GM12878 (cell line): ENCODE measurements at regions not wholly inside any gene's neighbourhood (a gene's known extent, or its start where the extent isn't known, plus 50 kb on each side); places are given as distances from the start of the nearest gene placed in this dataset.

ENCODE experiments used
- ATAC-seq: fragments of 200-7000 bp; cut with Tn5 transposase; 3 replicates; pipeline ENCODE4 v1.9.1; 2020; ENCODE audit warnings: mild to moderate bottlenecking, moderate library complexity
- BruUV-seq: library from RNA; stranded (reverse); fragments of 400-500 nt; replicated peaks from 2 replicates; lab custom pipeline; 2021; lab: Mats Ljungman, UMichigan
- CTCF ChIA-PET: fragments of 300-600 bp; sonication (Branson Sonifier 250); formaldehyde crosslinking; extraction: SDS; loops from one replicate; lab custom pipeline; 2021; ENCODE audit warnings: inconsistent platforms; lab: Yijun Ruan, JAX
- POLR2A ChIA-PET: fragments of 350-600 bp; formaldehyde crosslinking; extraction: SDS; loops from one replicate; lab custom pipeline; 2021; ENCODE audit warnings: inconsistent platforms; lab: Charles Lee
- RAD21 ChIA-PET: fragments of 300-600 bp; sonication (Branson Sonifier 250); formaldehyde crosslinking; loops from one replicate; lab custom pipeline; 2023; ENCODE audit warnings: antibody characterized with exemption; ENCODE audit not compliant: unreplicated experiment; lab: Charles Lee
- SMC1A ChIA-PET: fragments of 300-600 bp; sonication (Branson Sonifier 250); formaldehyde crosslinking; loops from one replicate; lab custom pipeline; 2023; ENCODE audit not compliant: unreplicated experiment, uncharacterized antibody; lab: Charles Lee
- DNase-seq: peaks from one replicate; pipeline ENCODE4 v3.0.0-alpha.2; 2011; ENCODE audit warnings: low read depth, low spot score
- FAIRE-seq: peaks from 3 replicates; lab custom pipeline; 2011; peaks lifted over from hg19 to GRCh38; lab: Jason Lieb, UNC
- H2AFZ ChIP-seq: 2 replicates; pipeline ENCODE4 v1.6.0; 2011; ENCODE audit warnings: low read depth, low read length, control low read depth; ENCODE audit not compliant: control insufficient read depth
- H3K27ac ChIP-seq: 2 replicates; pipeline ENCODE4 v1.5.1; 2011; ENCODE audit warnings: control low read depth; ENCODE audit not compliant: control insufficient read depth, insufficient read depth
- H3K27me3 ChIP-seq, 2 experiments: replicated peaks in 1 of 2; 2 replicates each; pipeline versions ENCODE4 v1.6.0 to v1.6.1; 2011; ENCODE audit warnings: low read length in 1 of 2; ENCODE audit not compliant: control insufficient read depth in 2 of 2, insufficient read depth in 2 of 2
- H3K36me3 ChIP-seq, 2 experiments: 2 replicates each; pipeline ENCODE4 v1.5.1; 2011; ENCODE audit warnings: low read length in 1 of 2; ENCODE audit not compliant: control insufficient read depth in 2 of 2, insufficient read depth in 2 of 2
- H3K4me1 ChIP-seq: 2 replicates; pipeline ENCODE4 v1.6.1; 2011; ENCODE audit warnings: mild to moderate bottlenecking, low read length, moderate library complexity, mixed read lengths; ENCODE audit not compliant: control insufficient read depth, insufficient read depth
- H3K4me2 ChIP-seq: 2 replicates; pipeline ENCODE4 v1.6.0; 2011; ENCODE audit warnings: control low read depth; ENCODE audit not compliant: control insufficient read depth, insufficient read depth
- H3K4me3 ChIP-seq: fragments of 200-600 bp; sonication (generic); 2 replicates; pipeline ENCODE4 v1.5.1; 2016
- H3K79me2 ChIP-seq: 2 replicates; pipeline ENCODE4 v1.6.0; 2011; ENCODE audit warnings: low read length; ENCODE audit not compliant: control insufficient read depth, insufficient read depth
- H3K9ac ChIP-seq: 2 replicates; pipeline ENCODE4 v1.8.0; 2011; ENCODE audit warnings: low read length, control low read depth, mixed read lengths; ENCODE audit not compliant: control insufficient read depth, insufficient read depth
- H3K9me3 ChIP-seq: replicated peaks from 3 replicates; pipeline ENCODE4 v1.5.1; 2011; ENCODE audit warnings: mild to moderate bottlenecking, low read length; ENCODE audit not compliant: control insufficient read depth, insufficient read depth
- H4K20me1 ChIP-seq: 2 replicates; pipeline ENCODE4 v1.6.0; 2011; ENCODE audit not compliant: control insufficient read depth, insufficient read depth
- CBFB ChIP-seq: IDR thresholded peaks from 2 replicates; pipeline ENCODE4 v1.6.1; 2016; ENCODE audit warnings: antibody characterized with exemption, low read depth
- CHD2 ChIP-seq: IDR thresholded peaks from 2 replicates; pipeline ENCODE4 v1.6.1; 2011; ENCODE audit warnings: low read depth, low read length, improper control_type of control experiment, borderline replicate concordance
- CREB1 ChIP-seq: IDR thresholded peaks from 2 replicates; pipeline ENCODE4 v1.6.1; 2012; ENCODE audit warnings: low read depth, mild to moderate bottlenecking, inconsistent platforms
- HDAC2 ChIP-seq: fragments of 200-600 bp; sonication (generic); IDR thresholded peaks from 2 replicates; pipeline ENCODE4 v1.6.1; 2017
- JUND ChIP-seq: IDR thresholded peaks from 2 replicates; pipeline ENCODE4 v1.6.1; 2012; ENCODE audit warnings: low read depth, mild to moderate bottlenecking, low read length, improper control_type of control experiment, moderate library complexity
- KAT2A ChIP-seq: conservative IDR thresholded peaks from 2 replicates; pipeline ENCODE4 v1.6.1; 2011; ENCODE audit warnings: low read depth, low read length; ENCODE audit not compliant: control insufficient read depth
- PAX8 ChIP-seq: fragments of 450-650 bp; IDR thresholded peaks from 2 replicates; pipeline ENCODE4 v1.6.1; 2017; ENCODE audit warnings: mild to moderate bottlenecking, moderate library complexity
- SMAD5 ChIP-seq: IDR thresholded peaks from 2 replicates; pipeline ENCODE4 v1.6.1; 2016; ENCODE audit warnings: antibody characterized with exemption, low read depth
- SMC3 ChIP-seq: IDR thresholded peaks from 2 replicates; pipeline ENCODE4 v1.6.1; 2011; ENCODE audit warnings: low read length, improper control_type of control experiment, borderline replicate concordance
- STAT3 ChIP-seq: IDR thresholded peaks from 2 replicates; pipeline ENCODE4 v1.6.1; 2011; ENCODE audit warnings: low read depth, low read length, improper control_type of control experiment
- TARDBP ChIP-seq: IDR thresholded peaks from 2 replicates; pipeline ENCODE4 v1.6.1; 2016; ENCODE audit warnings: borderline replicate concordance
- WGBS: methylation state at CpG from one replicate; pipeline ENCODE4 v1.1.6; 2016; ENCODE audit warnings: low lambda C conversion rate; ENCODE audit not compliant: insufficient replicate concordance, insufficient coverage; ENCODE audit errors: missing lambda C conversion rate; 5-methylcytosine and 5-hydroxymethylcytosine counted together
- in situ Hi-C: fragments of 300-500 bp; cut with MboI; formaldehyde crosslinking; loops from 9 replicates; pipeline ENCODE4 v1.14.3; 2018; ENCODE audit warnings: mixed read lengths
- intact Hi-C: fragments of 100-400 bp; cut with micrococcal nuclease; formaldehyde crosslinking; loops from one replicate; pipeline ENCODE4 v1.14.2; 2022; ENCODE audit not compliant: unreplicated experiment
- TF ChIP-seq, protein P1 (sequence below): fragments of 450-650 bp; IDR thresholded peaks from 2 replicates; pipeline ENCODE4 v1.6.1; 2014; ENCODE audit warnings: mild to moderate bottlenecking
- TF ChIP-seq, protein P2 (sequence below): IDR thresholded peaks from 2 replicates; pipeline ENCODE4 v1.6.1; 2011; ENCODE audit warnings: borderline replicate concordance, low read depth, mild to moderate bottlenecking, moderate library complexity, mixed read lengths, low read length; ENCODE audit not compliant: insufficient read depth; ENCODE audit errors: extremely low read length
- TF ChIP-seq, protein P3 (sequence below): fragments of 450-650 bp; IDR thresholded peaks from 2 replicates; pipeline ENCODE4 v1.6.1; 2016; ENCODE audit warnings: mild to moderate bottlenecking

DNA sequence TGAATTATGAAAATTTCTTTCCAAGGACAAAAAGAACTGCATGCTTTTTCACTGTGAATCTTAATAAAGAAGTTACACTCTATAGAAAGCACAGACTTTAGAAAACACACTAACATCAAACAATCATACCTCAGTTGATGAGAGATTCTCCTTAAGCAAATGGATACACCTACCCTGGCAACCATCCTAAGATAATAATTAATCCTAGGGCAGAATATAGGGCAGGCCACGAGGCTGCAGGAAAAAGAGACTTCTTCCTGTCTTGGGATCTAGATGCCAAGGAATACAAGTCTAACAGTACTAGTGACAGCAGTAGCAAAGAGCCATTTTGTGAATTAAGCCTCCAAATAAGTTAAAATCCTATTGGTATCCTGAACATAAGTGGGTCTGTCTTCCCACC lies 395.4 kb downstream of the EFNA5 start:
- POLR2A ChIA-PET: interaction anchor here (0.6 kb wide), 1 partner anchor 111 kb away, joined by 4 read pairs; no protein-coding TSS in a partner anchor
- Histone ChIP-seq H3K36me3 (no peaks in the 10 kb centered on the region), H3K27ac (no peak overlapping the region), H2AFZ (no peak overlapping the region), H3K9me3 (no peaks in the 10 kb centered on the region), H3K4me3 (no peak overlapping the region), H3K4me2 (no peak overlapping the region), H3K79me2 (no peaks in the 10 kb centered on the region), H3K9ac (no peak overlapping the region), H3K4me1 (no peaks in the 10 kb centered on the region), H3K27me3 (peaks cover 0 to 2% of the 10 kb centered on the region in 2 experiments; a peak in 1 of 4 replicates), H4K20me1 (no peaks in the 10 kb centered on the region)
- SMC1A ChIA-PET: interaction anchor here (1.1 to 4.7 kb wide), 3 partner anchors 11 to 15 kb away, joined by 3 to 19 read pairs (median 6); no protein-coding TSS in a partner anchor
- WGBS: 0% methylated on average over 1 of the region's 1 CpG
- no peak for FAIRE-seq
- intact Hi-C loops (no loop called here), in situ Hi-C loops (no loop called here)
- BruUV-seq: no TSS peak
- TF ChIP-seq, protein P1, sequence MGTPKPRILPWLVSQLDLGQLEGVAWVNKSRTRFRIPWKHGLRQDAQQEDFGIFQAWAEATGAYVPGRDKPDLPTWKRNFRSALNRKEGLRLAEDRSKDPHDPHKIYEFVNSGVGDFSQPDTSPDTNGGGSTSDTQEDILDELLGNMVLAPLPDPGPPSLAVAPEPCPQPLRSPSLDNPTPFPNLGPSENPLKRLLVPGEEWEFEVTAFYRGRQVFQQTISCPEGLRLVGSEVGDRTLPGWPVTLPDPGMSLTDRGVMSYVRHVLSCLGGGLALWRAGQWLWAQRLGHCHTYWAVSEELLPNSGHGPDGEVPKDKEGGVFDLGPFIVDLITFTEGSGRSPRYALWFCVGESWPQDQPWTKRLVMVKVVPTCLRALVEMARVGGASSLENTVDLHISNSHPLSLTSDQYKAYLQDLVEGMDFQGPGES: no peak
- no peak for TF ChIP-seq STAT3
- TF ChIP-seq CBFB: no peak
- TF ChIP-seq SMAD5: no peak
- no peak for TF ChIP-seq KAT2A
- no peak for TF ChIP-seq SMC3
- TF ChIP-seq, protein P2, sequence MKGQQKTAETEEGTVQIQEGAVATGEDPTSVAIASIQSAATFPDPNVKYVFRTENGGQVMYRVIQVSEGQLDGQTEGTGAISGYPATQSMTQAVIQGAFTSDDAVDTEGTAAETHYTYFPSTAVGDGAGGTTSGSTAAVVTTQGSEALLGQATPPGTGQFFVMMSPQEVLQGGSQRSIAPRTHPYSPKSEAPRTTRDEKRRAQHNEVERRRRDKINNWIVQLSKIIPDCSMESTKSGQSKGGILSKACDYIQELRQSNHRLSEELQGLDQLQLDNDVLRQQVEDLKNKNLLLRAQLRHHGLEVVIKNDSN: no peak
- TF ChIP-seq HDAC2: no peak
- no peak for TF ChIP-seq CHD2
- TF ChIP-seq TARDBP: no peak
- TF ChIP-seq, protein P3, sequence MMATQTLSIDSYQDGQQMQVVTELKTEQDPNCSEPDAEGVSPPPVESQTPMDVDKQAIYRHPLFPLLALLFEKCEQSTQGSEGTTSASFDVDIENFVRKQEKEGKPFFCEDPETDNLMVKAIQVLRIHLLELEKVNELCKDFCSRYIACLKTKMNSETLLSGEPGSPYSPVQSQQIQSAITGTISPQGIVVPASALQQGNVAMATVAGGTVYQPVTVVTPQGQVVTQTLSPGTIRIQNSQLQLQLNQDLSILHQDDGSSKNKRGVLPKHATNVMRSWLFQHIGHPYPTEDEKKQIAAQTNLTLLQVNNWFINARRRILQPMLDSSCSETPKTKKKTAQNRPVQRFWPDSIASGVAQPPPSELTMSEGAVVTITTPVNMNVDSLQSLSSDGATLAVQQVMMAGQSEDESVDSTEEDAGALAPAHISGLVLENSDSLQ: no peak
- no peak for TF ChIP-seq CREB1
- TF ChIP-seq JUND: no peak
- no peak for TF ChIP-seq PAX8
- CTCF ChIA-PET: interaction anchor here (1.2 to 1.5 kb wide), 3 partner anchors 8 to 84 kb away, joined by 3 to 5 read pairs (median 4); no protein-coding TSS in a partner anchor
- no peak for ATAC-seq
- DNase-seq: no peak
- RAD21 ChIA-PET: interaction anchor here (1.6 kb wide), 1 partner anchor 25 kb away, joined by 4 read pairs; no protein-coding TSS in a partner anchor
